ENCODE measurements at regions not wholly inside any gene's neighbourhood (a gene's known extent, or its start where the extent isn't known, plus 50 kb on each side); places are given as distances from the start of the nearest gene placed in this dataset.

GRCh38 chr4:133775881-133776280 lies 425.7 kb downstream of the PABPC4L start:
- TF ChIP-seq CTCF (IDR thresholded peaks at IDR 0.05): no peak
- no peak for TF ChIP-seq POLR2AphosphoS5 (IDR thresholded peaks at IDR 0.05)
- no peak for TF ChIP-seq POLR2A (IDR thresholded peaks at IDR 0.05)
- TF ChIP-seq EP300 (IDR thresholded peaks at IDR 0.05): no peak
